Retina (tissue), 1 donor: ENCODE measurements at regions not wholly inside any gene's neighbourhood (a gene's known extent, or its start where the extent isn't known, plus 50 kb on each side); places are given as distances from the start of the nearest gene placed in this dataset.

Experiments used
- DNase-seq: peaks from one replicate; pipeline ENCODE4 v3.0.0-alpha.2; 2016

DNA sequence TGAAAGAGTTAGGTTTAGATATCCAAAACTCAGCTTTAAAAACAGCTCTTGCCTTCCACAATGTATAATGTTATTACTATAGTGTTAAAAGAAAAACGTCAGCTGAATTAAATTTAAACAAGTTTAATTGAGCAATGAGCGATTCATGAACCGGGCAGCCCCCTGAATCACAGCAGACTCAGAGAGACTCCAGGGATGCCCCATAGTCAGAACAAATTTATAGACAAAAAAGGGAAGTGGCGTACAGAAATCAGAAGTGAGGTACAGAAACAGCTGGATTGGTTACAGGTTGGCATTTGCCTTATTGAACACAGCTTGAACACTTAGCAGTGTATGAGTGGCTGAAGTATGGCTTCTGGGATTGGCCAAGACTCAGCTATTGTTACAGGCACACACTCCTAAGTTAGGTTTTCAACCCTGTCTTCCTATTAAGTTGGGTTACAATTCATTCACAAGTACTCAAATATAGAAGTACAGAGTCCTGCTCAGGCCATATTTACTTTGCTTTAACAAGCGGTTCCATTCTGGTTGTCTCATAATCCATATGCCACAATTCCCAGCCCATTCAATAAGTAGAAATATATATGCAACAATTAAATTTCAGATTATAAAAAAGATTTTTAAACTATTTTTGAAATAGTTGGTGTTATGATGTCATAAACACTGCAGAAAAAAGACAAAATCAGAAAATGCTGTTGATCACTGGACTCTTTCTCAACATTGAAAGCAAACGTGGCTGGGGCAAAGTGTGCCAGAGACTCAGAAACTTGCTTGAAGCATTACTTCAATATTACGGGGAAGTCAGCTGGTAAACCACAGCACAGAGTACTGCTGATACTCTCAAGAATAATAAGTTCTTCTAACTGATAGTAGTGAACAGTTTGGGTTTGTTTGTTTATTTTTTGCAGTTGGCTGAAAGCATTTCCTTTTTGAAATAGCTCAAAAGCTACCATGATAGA is 459.7 kb downstream of the RAB28 start:
- no peak for DNase-seq

DNA sequence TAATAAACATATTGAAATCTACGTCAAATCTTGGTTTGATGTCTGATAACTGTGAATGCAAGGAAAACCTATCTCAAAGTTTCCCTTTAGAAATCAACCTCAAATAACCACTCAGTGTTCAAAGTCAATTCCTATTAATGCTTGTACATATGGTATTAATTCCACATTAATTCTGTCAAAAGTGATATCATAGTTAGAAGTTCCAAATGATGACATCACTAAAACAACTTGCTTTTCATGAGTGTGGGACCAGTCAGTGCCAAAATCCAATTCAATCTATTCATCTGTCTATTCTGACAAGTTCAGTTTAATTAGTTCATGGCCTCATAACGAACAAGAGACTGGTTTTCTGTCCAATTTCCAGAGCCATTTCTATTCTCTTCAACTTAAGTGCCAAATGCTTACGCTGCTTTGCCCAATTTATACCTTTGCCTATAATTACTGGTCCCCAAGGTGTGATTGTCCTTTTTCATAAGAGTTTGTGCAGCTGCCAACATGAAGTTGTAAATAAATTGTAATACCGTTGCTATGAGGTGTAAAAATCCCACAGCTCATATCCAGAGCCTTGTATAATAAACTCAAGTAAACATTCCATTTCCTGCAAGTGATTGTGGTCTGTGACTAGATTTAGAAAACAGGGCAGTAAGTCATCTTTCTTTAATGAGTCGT is 476.2 kb downstream of the RAB28 start:
- no peak for DNase-seq

GRCh38 chr4:12993923-12994322 is 490.2 kb downstream of the RAB28 start:
- no peak for DNase-seq

DNA sequence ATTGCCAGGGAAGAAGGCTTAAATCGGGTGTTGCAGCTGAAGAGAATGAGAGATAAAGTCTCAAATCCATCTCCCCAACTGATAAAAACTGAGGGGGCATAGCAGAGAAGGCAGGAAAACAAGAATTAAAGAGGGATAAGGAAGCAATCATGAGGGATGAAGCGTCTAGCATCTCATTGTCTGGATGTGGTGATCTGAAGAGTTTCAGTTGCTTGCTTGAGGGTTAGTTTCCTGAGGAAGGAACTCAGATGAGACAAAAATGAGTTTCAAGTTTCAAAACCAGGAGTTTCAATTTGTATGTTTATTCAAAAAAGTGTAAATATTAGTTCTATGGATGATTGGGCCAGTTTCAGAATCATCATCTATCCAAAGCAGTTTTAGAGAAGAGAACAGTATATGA is 496.9 kb downstream of the RAB28 start:
- no peak for DNase-seq

DNA sequence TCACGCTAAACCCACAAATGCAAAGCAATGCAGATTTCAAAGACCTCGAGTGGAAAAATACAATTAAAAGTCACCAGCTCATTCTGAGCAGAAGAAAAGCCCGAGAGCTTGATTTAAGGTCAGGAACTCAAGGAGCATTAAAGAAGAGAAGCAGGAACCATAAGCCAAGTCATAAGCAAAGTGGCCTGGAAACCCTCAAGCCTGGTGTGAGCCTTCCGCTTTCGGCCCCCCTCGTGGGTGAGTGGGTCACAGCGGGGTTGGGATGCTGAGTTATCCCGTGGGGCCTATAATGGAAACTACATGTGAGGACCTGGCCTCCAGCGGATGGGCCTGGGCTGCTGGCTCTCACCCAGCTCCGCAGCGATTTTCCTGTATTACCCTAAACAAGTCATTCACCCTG is 504.3 kb downstream of the RAB28 start:
- no peak for DNase-seq

DNA sequence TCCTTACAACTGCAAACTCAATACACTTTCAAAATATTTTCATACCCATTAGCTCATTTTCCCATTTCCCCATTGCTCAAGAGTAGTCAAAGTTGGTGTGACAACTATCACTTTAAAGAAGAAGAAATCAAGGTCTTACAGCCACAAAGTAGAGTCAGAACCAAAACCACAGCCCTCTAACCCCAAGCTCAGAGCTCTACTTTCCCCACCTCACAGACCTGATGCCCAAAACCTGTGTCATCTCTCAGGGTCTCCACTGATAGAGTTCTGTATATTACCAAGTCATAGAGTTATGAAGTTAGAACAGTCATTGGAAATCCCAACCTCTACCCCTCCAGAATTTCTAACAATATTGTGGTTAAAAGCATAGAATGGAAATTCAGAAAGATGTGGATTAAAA is 505.8 kb downstream of the RAB28 start:
- DNase-seq = no peak

DNA sequence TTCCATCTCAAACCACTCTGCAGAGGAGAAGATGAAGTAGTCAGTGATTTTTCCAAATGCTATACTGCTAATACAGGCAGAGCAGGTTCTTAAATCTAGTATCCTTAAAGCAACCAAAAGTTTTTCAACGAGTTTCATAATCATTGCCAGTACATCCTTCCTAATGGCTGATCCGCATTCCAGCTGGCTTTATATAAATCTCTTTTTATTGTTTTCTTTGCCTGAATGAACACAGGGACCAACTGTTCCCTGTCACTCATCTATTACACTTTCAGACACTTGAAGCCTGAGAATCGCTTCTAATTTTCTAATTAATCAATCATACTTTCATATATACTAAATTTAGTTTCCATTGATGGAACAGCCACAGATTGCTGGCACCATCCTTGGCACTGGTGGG is 508.6 kb downstream of the RAB28 start:
- no peak for DNase-seq

GRCh38 chr4:12973522-12973921 is 510.6 kb downstream of the RAB28 start:
- no peak for DNase-seq

- no peak for DNase-seq
Observed at GRCh38 chr4:12968345-12968744, 515.8 kb downstream of the RAB28 start.

DNA sequence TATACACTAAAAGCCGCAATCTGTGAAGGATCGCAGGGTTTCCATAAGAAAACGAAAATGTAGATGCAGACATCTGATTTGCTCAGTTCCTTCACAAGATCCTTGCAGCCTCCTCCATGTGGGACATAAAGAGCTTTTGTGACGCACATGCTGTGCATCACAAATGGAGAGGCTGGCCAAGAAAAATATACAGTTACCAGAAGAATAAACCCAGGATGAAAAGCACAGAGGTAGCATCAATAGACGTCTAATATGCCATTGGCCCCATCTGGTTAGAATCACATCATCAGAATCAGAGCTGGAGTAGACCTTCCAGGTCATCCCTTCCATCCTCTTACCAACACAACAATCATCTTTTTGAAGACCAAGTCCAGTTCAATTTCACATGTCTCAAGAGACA is 517.4 kb downstream of the RAB28 start:
- DNase-seq = no peak

DNA sequence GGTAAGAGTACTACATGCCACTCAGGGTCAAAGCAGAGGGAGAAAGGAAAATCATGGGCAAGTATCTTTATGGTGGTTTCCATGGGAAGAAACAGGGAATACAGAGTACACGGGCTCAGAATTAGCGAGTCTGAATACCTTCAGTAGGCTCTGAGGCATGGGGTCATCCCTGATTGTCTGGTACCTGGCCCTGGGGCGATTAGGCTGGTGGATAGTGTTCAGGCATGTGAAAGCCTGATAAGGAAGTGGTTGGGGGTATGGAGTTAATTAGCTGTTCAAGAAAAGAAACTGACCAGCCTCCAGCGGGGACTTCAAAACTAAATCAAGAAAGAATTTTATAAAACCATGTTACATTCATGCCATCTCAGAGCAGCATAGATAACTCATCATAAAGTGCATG is 518.8 kb downstream of the RAB28 start:
- no peak for DNase-seq

GRCh38 chr4:12963912-12964311 is 520.2 kb downstream of the RAB28 start:
- DNase-seq = no peak

GRCh38 chr4:12963291-12963690 is 520.8 kb downstream of the RAB28 start:
- no peak for DNase-seq

DNA sequence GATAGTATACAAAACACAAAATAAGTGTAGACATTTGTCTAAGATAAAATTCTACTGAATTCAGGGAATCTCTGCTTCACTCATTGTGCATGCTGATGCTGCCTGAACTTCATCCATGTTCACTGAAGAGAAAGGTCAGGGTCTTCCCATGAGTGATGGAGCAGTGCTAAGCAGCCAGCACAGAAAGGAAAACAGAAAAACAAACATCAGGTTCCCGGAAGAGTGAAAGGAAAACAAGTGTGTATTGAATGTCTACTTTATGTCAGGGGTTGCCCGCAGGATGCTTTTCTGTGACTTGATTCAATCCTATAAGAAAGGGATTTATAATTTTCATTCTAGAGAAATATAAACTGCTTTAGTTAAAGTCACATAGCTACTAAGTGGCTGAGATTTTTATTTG is 522.4 kb downstream of the RAB28 start:
- no peak for DNase-seq

GRCh38 chr4:12958436-12958835 is 525.7 kb downstream of the RAB28 start:
- no peak for DNase-seq

DNA sequence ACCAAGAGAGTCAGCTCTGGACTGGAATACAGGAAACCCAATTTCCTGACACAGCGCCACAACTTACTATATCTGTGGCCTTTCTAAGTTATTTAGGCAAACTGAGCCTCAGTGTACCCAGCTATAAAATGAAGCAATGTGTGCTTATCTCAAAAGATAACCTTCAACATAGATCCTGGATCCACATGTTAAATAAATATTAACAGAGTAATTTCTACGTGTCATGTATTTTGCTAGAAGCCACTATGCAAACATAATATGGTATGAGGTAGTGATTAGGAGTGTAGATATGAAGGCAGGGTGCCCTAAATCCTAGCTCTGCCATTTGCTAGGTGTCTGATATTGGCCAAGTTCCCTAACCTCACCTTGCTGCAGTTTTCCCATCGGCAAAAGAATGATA is 527.0 kb downstream of the RAB28 start:
- no peak for DNase-seq

GRCh38 chr4:12956026-12956425 is 528.1 kb downstream of the RAB28 start:
- DNase-seq = no peak

GRCh38 chr4:12949719-12950490 is 534.2 kb downstream of the RAB28 start:
- no peak for DNase-seq

- no peak for DNase-seq
Observed at GRCh38 chr4:12943069-12943468, 541.1 kb downstream of the RAB28 start.

DNA sequence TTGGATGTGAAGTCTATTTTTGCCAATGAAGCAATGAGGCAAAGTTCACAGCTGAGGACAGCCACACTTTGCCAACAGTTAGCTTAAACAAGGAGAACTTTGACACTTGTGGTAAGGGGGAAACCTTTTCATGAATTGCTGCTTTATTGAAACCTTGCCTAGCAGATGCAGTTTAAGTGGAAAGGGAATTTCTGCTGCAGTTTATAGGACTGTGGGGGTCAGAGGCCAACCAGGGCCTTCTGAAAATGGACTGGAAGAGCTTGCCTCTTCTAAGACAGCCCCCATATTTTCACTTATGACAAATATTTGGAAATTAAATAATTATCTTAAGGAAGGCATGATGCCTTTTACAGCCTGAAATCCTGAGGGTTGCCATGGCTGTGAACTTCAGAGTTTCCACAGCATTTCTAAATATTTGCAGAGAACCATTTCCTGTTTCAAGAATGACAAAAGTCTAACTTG is 550.3 kb downstream of the RAB28 start:
- no peak for DNase-seq

DNA sequence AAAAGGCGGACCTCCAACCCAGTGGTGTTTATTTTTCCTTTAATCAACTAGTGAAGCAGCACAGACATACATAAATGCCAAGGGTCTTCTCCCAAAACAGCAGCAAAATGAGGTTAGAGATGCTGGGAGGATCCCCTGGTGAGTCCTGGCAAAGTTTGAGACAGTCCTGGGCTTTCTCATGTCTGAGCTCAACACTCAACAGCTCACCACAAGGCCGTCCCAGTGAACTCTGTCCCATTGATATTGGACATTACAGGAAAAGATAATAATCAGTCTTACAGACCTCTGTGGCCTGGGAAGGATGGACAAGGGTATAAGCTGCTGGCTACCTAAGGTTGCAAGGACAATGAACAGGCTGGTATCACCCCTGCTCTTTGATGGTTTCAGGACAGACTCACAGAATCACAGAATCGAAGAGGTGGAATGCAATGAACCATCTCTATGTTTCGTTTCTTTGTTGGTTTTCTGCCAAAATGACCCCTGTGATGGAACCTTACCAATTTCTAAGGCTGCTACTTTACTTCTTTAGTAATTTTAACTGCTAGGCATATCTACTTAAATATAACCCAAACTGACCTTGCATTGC is 551.8 kb downstream of the RAB28 start:
- no peak for DNase-seq

- no peak for DNase-seq
Observed at GRCh38 chr4:12929784-12930183, 554.4 kb downstream of the RAB28 start.

DNA sequence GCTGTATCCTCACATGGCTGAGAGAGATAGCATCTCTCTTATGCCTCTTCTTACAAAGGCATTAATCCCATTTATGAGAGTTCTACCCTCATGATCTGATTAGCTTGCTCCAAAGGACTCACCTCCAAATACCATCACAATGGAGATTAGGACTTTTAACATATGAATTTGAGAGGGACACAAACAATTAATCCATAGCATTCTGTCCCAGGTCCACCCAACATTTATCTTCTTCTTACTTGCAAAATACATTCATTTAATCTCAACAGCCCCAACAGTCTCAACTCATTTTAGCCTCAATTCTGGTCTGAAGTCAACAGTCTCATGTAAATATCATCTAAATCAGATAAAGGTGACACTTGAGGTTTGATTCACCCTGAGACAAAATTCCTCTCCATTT is 555.4 kb downstream of the RAB28 start:
- DNase-seq = no peak
